ENCODE measurements at regions not wholly inside any gene's neighbourhood (a gene's known extent, or its start where the extent isn't known, plus 50 kb on each side); places are given as distances from the start of the nearest gene placed in this dataset.

DNA sequence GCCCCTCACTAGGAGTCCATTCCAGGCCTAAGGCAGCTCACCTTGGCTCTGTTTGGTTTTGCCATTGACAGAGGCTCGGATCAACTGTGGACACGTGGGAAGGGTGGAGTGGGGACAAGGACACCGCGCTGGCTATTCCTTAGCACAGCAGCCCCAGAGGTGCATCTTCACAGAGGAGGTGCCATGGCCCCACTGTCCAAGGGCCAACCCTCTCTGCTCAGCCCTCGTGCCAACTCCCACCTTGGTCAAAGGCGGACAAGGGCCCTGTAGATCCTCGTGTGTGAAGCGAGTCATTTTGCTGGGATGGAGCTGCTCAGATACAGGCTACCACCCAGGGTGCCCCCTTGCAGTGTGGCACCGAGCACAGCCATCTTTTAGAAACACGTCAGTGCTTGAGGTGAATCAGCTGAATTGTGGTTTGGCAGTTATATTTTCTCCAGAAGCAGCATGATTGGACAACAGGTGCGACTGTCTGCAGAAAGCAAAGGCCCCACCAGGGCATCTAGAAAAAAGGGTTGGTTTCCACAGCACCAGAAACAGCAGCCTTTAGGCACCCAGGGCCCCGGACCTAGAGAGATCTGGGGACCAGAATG lies 192.1 kb upstream of the GPR12 start:
- ChIA-PET POLR2A (no interaction called here), CTCF (interaction anchor here (0.9 to 6.5 kb wide), 4 partner anchors 16 to 415 kb away, joined by 3 to 68 read pairs (median 3); no protein-coding TSS in a partner anchor)
- no peak overlapping the region for H3K4me3 ChIP-seq (ENCODE audit: low read depth, low read length)
- DNase-seq (ENCODE audit: low read depth), result no peak
- TF ChIP-seq, protein P1, sequence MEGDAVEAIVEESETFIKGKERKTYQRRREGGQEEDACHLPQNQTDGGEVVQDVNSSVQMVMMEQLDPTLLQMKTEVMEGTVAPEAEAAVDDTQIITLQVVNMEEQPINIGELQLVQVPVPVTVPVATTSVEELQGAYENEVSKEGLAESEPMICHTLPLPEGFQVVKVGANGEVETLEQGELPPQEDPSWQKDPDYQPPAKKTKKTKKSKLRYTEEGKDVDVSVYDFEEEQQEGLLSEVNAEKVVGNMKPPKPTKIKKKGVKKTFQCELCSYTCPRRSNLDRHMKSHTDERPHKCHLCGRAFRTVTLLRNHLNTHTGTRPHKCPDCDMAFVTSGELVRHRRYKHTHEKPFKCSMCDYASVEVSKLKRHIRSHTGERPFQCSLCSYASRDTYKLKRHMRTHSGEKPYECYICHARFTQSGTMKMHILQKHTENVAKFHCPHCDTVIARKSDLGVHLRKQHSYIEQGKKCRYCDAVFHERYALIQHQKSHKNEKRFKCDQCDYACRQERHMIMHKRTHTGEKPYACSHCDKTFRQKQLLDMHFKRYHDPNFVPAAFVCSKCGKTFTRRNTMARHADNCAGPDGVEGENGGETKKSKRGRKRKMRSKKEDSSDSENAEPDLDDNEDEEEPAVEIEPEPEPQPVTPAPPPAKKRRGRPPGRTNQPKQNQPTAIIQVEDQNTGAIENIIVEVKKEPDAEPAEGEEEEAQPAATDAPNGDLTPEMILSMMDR (IDR thresholded peaks at IDR 0.05; ENCODE audit: insufficient read depth, low read depth, low read length), result no peak
- H3K36me3 ChIP-seq (ENCODE audit: control insufficient read depth, insufficient read depth, low read length), result no peaks in the 10 kb centered on the region
- H3K27me3 ChIP-seq (ENCODE audit: control insufficient read depth, insufficient read depth, low read length), result peaks cover 13% of the 10 kb centered on the region

DNA sequence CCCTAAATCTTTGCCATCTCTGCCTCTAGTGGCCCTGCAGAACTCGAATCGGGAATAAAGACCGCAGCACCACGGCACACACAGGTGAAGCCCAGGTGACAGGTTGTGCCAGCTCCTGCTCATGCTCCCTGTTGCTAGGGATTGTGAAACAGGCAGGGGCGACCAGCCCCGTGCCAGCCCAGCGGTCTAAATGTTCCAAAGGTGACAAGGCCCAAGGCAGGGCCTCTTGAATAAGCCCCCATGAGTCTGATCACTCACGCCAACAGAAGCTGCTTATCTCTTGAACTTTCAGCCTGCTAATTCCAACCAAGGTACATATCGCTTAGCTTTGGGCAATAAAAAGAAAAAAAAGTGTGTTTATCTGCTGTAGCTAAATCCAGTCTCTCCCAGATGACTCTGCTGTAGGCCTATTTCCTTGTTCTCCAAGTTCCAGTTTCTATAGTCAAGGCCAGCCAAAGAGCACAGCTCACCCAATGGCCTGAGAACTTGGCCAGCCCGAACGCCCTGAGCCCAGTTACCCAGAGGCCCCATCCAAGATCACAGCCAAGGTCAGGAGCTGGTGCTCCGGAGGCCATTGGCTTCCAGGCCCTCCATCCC lies 191.1 kb upstream of the GPR12 start:
- POLR2A ChIA-PET, result no interaction called here
- CTCF ChIA-PET, result interaction anchor here (0.9 to 6.5 kb wide), 7 partner anchors 11 to 424 kb away, joined by 3 to 68 read pairs (median 4); no protein-coding TSS in a partner anchor
- Histone ChIP-seq H3K27me3 (ENCODE audit: control insufficient read depth, insufficient read depth, low read length) (peaks cover 8% of the 10 kb centered on the region), H3K4me3 (ENCODE audit: low read depth, low read length) (no peak overlapping the region), H3K36me3 (ENCODE audit: control insufficient read depth, insufficient read depth, low read length) (no peaks in the 10 kb centered on the region)
- TF ChIP-seq, protein P1 (IDR thresholded peaks at IDR 0.05; ENCODE audit: insufficient read depth, low read depth, low read length), result no peak
- DNase-seq (ENCODE audit: low read depth), result no peak

DNA sequence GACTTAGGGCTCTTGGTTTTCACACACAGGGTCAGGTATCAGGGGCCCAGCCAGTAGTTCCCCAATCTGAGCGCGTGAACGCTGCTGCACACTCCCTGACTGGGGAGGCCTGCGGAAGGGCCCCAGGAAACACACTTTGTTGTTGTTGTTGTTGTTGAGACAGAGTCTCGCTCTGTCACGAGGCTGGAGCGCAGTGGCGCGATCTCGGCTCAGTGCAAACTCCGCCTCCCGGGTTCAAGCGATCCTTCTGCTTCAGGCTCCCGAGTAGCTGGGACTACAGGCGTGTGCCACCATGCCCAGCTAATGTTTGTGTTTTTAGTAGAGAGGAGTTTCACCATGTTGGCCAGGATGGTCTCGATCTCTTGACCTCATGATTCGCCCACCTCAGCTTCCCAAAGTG lies 190.4 kb upstream of the GPR12 start:
- TF ChIP-seq, protein P1 (IDR thresholded peaks at IDR 0.05; ENCODE audit: insufficient read depth, low read depth, low read length), result no peak
- H3K4me3 ChIP-seq (ENCODE audit: low read depth, low read length), result no peak overlapping the region
- H3K27me3 ChIP-seq (ENCODE audit: control insufficient read depth, insufficient read depth, low read length), result peaks cover 4% of the 10 kb centered on the region
- CTCF ChIA-PET, result interaction anchor here (1.1 to 6.5 kb wide), 5 partner anchors 10 to 424 kb away, joined by 4 to 68 read pairs (median 5); no protein-coding TSS in a partner anchor
- no peak for DNase-seq (ENCODE audit: low read depth)
- POLR2A ChIA-PET, result no interaction called here
- H3K36me3 ChIP-seq (ENCODE audit: control insufficient read depth, insufficient read depth, low read length), result no peaks in the 10 kb centered on the region

DNA sequence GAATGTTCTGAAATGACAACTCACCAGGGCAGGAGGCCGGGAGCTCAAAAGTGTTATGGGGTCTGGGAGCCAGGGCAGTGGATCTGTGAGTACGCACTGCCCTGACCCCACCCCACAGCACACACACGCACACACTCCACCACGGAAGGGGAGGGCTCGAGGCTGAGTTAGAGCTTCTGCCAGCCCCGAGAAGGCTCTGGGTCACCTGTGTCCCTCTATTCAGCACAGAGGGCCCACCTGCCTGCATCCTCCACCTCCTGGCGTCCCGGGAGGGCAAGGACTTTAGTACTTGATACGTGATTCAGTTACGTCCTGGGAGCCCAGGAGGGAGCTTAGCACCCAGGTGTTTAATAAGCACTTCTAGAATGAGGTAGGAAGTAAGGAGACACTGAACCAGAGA lies 190.0 kb upstream of the GPR12 start:
- DNase-seq (ENCODE audit: low read depth), result no peak
- no peaks in the 10 kb centered on the region for H3K36me3 ChIP-seq (ENCODE audit: control insufficient read depth, insufficient read depth, low read length)
- CTCF ChIA-PET, result interaction anchor here (0.7 to 6.5 kb wide), 9 partner anchors 8 to 880 kb away, joined by 3 to 68 read pairs (median 4); no protein-coding TSS in a partner anchor
- H3K27me3 ChIP-seq (ENCODE audit: control insufficient read depth, insufficient read depth, low read length), result peaks cover 4% of the 10 kb centered on the region
- TF ChIP-seq, protein P1 (IDR thresholded peaks at IDR 0.05; ENCODE audit: insufficient read depth, low read depth, low read length), result no peak
- POLR2A ChIA-PET, result no interaction called here
- no peak overlapping the region for H3K4me3 ChIP-seq (ENCODE audit: low read depth, low read length)

DNA sequence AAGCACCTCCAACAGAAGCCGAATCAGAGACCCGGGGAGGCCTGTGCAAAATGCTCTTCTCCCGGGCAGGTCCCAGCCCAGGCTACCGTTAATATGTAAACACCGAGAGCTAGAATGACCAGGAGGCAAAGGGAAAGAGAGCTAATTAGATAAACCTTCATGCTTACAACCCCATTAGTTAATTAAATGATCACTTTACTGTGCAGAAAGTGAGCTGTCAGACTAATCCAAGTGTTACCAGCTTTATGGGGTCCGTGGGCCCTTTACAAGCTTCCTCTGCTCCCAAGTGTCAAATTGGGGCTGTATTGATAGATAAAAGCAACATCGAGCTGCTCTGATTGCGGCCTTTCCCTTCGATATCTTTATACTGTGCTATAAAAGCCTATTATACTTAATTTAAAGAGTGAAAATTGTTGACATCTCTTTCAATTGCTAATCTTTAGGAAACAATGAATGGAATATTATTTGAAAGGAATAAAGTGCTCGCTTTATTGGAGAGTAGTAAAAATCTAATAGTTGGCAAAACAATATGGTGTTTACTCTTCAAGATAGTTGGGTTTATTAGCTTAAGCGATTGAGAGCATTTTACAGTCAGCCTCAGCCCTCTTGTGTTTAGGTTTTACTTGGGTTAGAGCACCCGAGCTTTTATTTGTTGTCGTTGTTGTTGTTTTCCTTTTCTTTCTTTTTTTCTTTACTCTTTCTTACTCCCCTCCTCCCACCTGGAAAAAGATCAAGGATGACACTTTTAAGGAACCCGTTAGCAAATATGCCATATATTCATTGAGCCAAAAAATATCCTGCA lies 189.3 kb upstream of the GPR12 start:
- POLR2A ChIA-PET, result no interaction called here
- TF ChIP-seq, protein P1 (IDR thresholded peaks at IDR 0.05; ENCODE audit: insufficient read depth, low read depth, low read length), result no peak
- CTCF ChIA-PET, result interaction anchor here (0.6 to 6.5 kb wide), 9 partner anchors 9 to 881 kb away, joined by 3 to 68 read pairs (median 4); no protein-coding TSS in a partner anchor
- DNase-seq (ENCODE audit: low read depth), result no peak
- Histone ChIP-seq H3K27me3 (ENCODE audit: control insufficient read depth, insufficient read depth, low read length) (peaks cover 2% of the 10 kb centered on the region), H3K36me3 (ENCODE audit: control insufficient read depth, insufficient read depth, low read length) (no peaks in the 10 kb centered on the region), H3K4me3 (ENCODE audit: low read depth, low read length) (no peak overlapping the region)
